GM23338 (cell line): ENCODE measurements at regions not wholly inside any gene's neighbourhood (a gene's known extent, or its start where the extent isn't known, plus 50 kb on each side); places are given as distances from the start of the nearest gene placed in this dataset.

Experiments used
- ATAC-seq: fragments of 200-7000 bp; cut with Tn5 transposase; 3 replicates; pipeline ENCODE4 v1.9.1; 2020
- DNase-seq: peaks from one replicate; pipeline ENCODE4 v3.0.0-alpha.2; 2015; ENCODE audit warnings: low spot score
- H2AFZ ChIP-seq: fragments of 200-600 bp; sonication (generic); 2 replicates; pipeline ENCODE4 v1.8.0; 2016; ENCODE audit warnings: antibody characterized with exemption, mild to moderate bottlenecking, moderate library complexity
- H3F3A ChIP-seq: fragments of 200-600 bp; sonication (generic); replicated peaks from 2 replicates; pipeline ENCODE4 v1.8.0; 2017; ENCODE audit warnings: antibody characterized with exemption, mixed run types, low read depth
- H3K27ac ChIP-seq: fragments of 200-600 bp; sonication (generic); 2 replicates; pipeline ENCODE4 v1.6.1; 2016; ENCODE audit warnings: low read depth
- H3K27me3 ChIP-seq: fragments of 200-600 bp; sonication (generic); 2 replicates; pipeline ENCODE4 v1.8.0; 2016; ENCODE audit warnings: mild to moderate bottlenecking, mixed run types, moderate library complexity; ENCODE audit not compliant: insufficient read depth
- H3K36me3 ChIP-seq: fragments of 200-600 bp; sonication (generic); 2 replicates; pipeline ENCODE4 v1.8.0; 2016; ENCODE audit warnings: mild to moderate bottlenecking; ENCODE audit not compliant: insufficient read depth
- H3K4me1 ChIP-seq: fragments of 200-600 bp; sonication (generic); 2 replicates; pipeline ENCODE4 v1.8.0; 2016; ENCODE audit warnings: mild to moderate bottlenecking, moderate library complexity; ENCODE audit not compliant: insufficient read depth
- H3K4me2 ChIP-seq: fragments of 200-600 bp; sonication (generic); 2 replicates; pipeline ENCODE4 v1.7.1; 2017; ENCODE audit warnings: mixed run types
- H3K4me3 ChIP-seq: fragments of 200-600 bp; sonication (generic); 2 replicates; pipeline ENCODE4 v1.6.1; 2016; ENCODE audit warnings: mixed run types
- H3K79me2 ChIP-seq: fragments of 200-600 bp; sonication (generic); replicated peaks from 2 replicates; pipeline ENCODE4 v1.8.0; 2017; ENCODE audit warnings: mild to moderate bottlenecking; ENCODE audit not compliant: insufficient read depth
- H3K9me2 ChIP-seq: fragments of 200-600 bp; sonication (generic); 2 replicates; pipeline ENCODE4 v1.8.0; 2017; ENCODE audit not compliant: insufficient read depth
- H4K20me1 ChIP-seq: fragments of 200-600 bp; sonication (generic); replicated peaks from 2 replicates; pipeline ENCODE4 v1.8.0; 2017; ENCODE audit warnings: mild to moderate bottlenecking; ENCODE audit not compliant: insufficient read depth
- H3K27ac Mint-ChIP-seq: 2 replicates; pipeline ENCODE4 v1.8.0; 2020; ENCODE audit warnings: inconsistent platforms, mild to moderate bottlenecking, moderate library complexity, mixed read lengths
- H3K27me3 Mint-ChIP-seq: 3 replicates; pipeline ENCODE4 v1.8.0; 2022; ENCODE audit warnings: low read depth, mild to moderate bottlenecking, moderate library complexity, mixed read lengths, inconsistent platforms; ENCODE audit not compliant: insufficient read depth, poor library complexity
- H3K36me3 Mint-ChIP-seq: 3 replicates; pipeline ENCODE4 v1.8.0; 2021; ENCODE audit warnings: low read depth, mild to moderate bottlenecking, inconsistent platforms, moderate library complexity, mixed read lengths
- H3K4me1 Mint-ChIP-seq: 3 replicates; pipeline ENCODE4 v1.8.0; 2020; ENCODE audit warnings: mild to moderate bottlenecking, inconsistent platforms, mixed read lengths
- H3K4me3 Mint-ChIP-seq: 3 replicates; pipeline ENCODE4 v1.8.0; 2021; ENCODE audit warnings: moderate library complexity, mild to moderate bottlenecking, inconsistent platforms, mixed read lengths
- H3K9me3 Mint-ChIP-seq: 3 replicates; pipeline ENCODE4 v1.8.0; 2020; ENCODE audit warnings: moderate library complexity, mild to moderate bottlenecking, inconsistent platforms, mixed read lengths
- CREB1 ChIP-seq: fragments of 250-450 bp; sonication (Bioruptor Pico); IDR thresholded peaks from 2 replicates; pipeline ENCODE4 v1.5.0; 2020; ENCODE audit warnings: low read depth, mild to moderate bottlenecking, moderate library complexity
- JUNB ChIP-seq: IDR thresholded peaks from one replicate; pipeline ENCODE4 v1.6.1; 2016; ENCODE audit warnings: antibody characterized with exemption; ENCODE audit not compliant: unreplicated experiment
- NANOG ChIP-seq: IDR thresholded peaks from 2 replicates; pipeline ENCODE4 v1.6.1; 2016; ENCODE audit warnings: antibody characterized with exemption, borderline replicate concordance
- POLR2AphosphoS5 ChIP-seq: IDR thresholded peaks from 2 replicates; pipeline ENCODE4 v1.6.1; 2016; ENCODE audit warnings: antibody characterized with exemption, low read depth
- ZNF462 ChIP-seq: fragments of 250-450 bp; sonication (Bioruptor Pico); IDR thresholded peaks from 2 replicates; pipeline ENCODE4 v1.5.0; 2020; ENCODE audit warnings: mild to moderate bottlenecking, moderate library complexity
- TF ChIP-seq, protein P1 (sequence below): IDR thresholded peaks from 2 replicates; pipeline ENCODE4 v1.6.1; 2016; ENCODE audit warnings: antibody characterized with exemption
- TF ChIP-seq, protein P2 (sequence below): IDR thresholded peaks from one replicate; pipeline ENCODE4 v1.6.1; 2018; ENCODE audit warnings: antibody characterized with exemption; ENCODE audit not compliant: unreplicated experiment

DNA sequence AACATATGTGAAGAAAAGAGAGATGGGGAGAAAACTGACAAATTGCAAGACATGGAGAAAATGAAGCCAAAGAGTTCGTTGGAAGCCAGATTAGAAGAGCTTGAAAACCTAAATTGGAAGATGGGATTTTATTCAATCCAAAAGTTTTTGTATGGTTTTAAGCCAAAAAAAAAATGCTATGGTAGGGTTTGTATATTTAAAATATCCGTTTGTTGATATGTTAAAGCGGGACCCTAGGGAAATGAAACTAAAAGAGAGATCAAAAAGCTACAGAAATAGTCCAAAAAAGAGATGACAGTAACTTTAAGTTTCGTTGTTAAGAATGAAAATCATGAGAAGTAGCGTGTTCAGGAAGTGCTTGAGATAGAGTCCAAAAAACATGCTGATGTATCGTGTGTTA lies 617.7 kb upstream of the ADGRL2 start:
- H3K4me3 ChIP-seq = no peak overlapping the region
- no peak for DNase-seq
- H3K36me3 ChIP-seq = peaks cover 4% of the 10 kb centered on the region
- H3K27me3 Mint-ChIP-seq = no peaks in the 10 kb centered on the region
- ATAC-seq = no peak
- no peak overlapping the region for H3K27ac ChIP-seq
- no peak overlapping the region for H3K4me3 Mint-ChIP-seq
- H3F3A ChIP-seq = no peaks in the 10 kb centered on the region
- no peak overlapping the region for H3K27ac Mint-ChIP-seq
- H3K4me2 ChIP-seq = no peak overlapping the region
- H3K9me2 ChIP-seq = peaks cover 4% of the 10 kb centered on the region; the same call in 1 of the 2 replicates
- 0 out of 2 replicates have a peak, but pooled peaks cover 5% of the 10 kb centered on the region for H3K4me1 ChIP-seq
- no peaks in the 10 kb centered on the region for H3K4me1 Mint-ChIP-seq
- H3K36me3 Mint-ChIP-seq = peaks cover 17% of the 10 kb centered on the region
- H3K27me3 ChIP-seq = no peaks in the 10 kb centered on the region
- TF ChIP-seq, protein P1, sequence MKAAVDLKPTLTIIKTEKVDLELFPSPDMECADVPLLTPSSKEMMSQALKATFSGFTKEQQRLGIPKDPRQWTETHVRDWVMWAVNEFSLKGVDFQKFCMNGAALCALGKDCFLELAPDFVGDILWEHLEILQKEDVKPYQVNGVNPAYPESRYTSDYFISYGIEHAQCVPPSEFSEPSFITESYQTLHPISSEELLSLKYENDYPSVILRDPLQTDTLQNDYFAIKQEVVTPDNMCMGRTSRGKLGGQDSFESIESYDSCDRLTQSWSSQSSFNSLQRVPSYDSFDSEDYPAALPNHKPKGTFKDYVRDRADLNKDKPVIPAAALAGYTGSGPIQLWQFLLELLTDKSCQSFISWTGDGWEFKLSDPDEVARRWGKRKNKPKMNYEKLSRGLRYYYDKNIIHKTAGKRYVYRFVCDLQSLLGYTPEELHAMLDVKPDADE = no peak
- no peak for TF ChIP-seq POLR2AphosphoS5
- no peak for TF ChIP-seq NANOG
- TF ChIP-seq, protein P2, sequence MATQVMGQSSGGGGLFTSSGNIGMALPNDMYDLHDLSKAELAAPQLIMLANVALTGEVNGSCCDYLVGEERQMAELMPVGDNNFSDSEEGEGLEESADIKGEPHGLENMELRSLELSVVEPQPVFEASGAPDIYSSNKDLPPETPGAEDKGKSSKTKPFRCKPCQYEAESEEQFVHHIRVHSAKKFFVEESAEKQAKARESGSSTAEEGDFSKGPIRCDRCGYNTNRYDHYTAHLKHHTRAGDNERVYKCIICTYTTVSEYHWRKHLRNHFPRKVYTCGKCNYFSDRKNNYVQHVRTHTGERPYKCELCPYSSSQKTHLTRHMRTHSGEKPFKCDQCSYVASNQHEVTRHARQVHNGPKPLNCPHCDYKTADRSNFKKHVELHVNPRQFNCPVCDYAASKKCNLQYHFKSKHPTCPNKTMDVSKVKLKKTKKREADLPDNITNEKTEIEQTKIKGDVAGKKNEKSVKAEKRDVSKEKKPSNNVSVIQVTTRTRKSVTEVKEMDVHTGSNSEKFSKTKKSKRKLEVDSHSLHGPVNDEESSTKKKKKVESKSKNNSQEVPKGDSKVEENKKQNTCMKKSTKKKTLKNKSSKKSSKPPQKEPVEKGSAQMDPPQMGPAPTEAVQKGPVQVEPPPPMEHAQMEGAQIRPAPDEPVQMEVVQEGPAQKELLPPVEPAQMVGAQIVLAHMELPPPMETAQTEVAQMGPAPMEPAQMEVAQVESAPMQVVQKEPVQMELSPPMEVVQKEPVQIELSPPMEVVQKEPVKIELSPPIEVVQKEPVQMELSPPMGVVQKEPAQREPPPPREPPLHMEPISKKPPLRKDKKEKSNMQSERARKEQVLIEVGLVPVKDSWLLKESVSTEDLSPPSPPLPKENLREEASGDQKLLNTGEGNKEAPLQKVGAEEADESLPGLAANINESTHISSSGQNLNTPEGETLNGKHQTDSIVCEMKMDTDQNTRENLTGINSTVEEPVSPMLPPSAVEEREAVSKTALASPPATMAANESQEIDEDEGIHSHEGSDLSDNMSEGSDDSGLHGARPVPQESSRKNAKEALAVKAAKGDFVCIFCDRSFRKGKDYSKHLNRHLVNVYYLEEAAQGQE = no peak
- no peak for TF ChIP-seq JUNB
- TF ChIP-seq ZNF462 (CRISPR knock-in tag) = no peak
- no peak for TF ChIP-seq CREB1 (CRISPR knock-in tag)
- no peaks in the 10 kb centered on the region for H3K79me2 ChIP-seq
- no peak overlapping the region for H2AFZ ChIP-seq
- H3K9me3 Mint-ChIP-seq = peaks cover 13% of the 10 kb centered on the region
- no peaks in the 10 kb centered on the region for H4K20me1 ChIP-seq
